ENCODE measurements at regions not wholly inside any gene's neighbourhood (a gene's known extent, or its start where the extent isn't known, plus 50 kb on each side); places are given as distances from the start of the nearest gene placed in this dataset.
"Not testable (repeated sequence)": the region's sequence is repeated elsewhere in the genome, so short reads cannot be mapped to it uniquely, and the experiment has no call there.

- no peak for TF ChIP-seq CTCF (IDR thresholded peaks at IDR 0.05; ENCODE audit: extremely low read depth, missing control alignments)
- DNase-seq (ENCODE audit: low spot score): no peak
Observed at GRCh38 chr6:998551-998950, 305.6 kb upstream of the EXOC2 start.

GRCh38 chr6:996271-996852, 303.4 kb upstream of the EXOC2 start:
- DNase-seq (ENCODE audit: low spot score): no peak
- no peak for TF ChIP-seq CTCF (IDR thresholded peaks at IDR 0.05; ENCODE audit: extremely low read depth, missing control alignments)

- no peak for TF ChIP-seq CTCF (IDR thresholded peaks at IDR 0.05; ENCODE audit: extremely low read depth, missing control alignments)
- DNase-seq (ENCODE audit: low spot score): no peak
Observed at GRCh38 chr6:991192-991591, 298.3 kb upstream of the EXOC2 start.

- no peak for TF ChIP-seq CTCF (IDR thresholded peaks at IDR 0.05; ENCODE audit: extremely low read depth, missing control alignments)
- no peak for DNase-seq (ENCODE audit: low spot score)
Observed at GRCh38 chr6:984031-984430, 291.1 kb upstream of the EXOC2 start.

- no peak for DNase-seq (ENCODE audit: low spot score)
- no peak for TF ChIP-seq CTCF (IDR thresholded peaks at IDR 0.05; ENCODE audit: extremely low read depth, missing control alignments)
Observed at GRCh38 chr6:978937-979685, 286.2 kb upstream of the EXOC2 start.

GRCh38 chr6:977226-977625, 284.3 kb upstream of the EXOC2 start:
- not testable (repeated sequence) for DNase-seq (ENCODE audit: low spot score)

- DNase-seq (ENCODE audit: low spot score): no peak
Observed at GRCh38 chr6:971981-972640, 279.2 kb upstream of the EXOC2 start.

More at GRCh38 chr6:971981-972640, 279.2 kb upstream of the EXOC2 start:
- TF ChIP-seq CTCF (IDR thresholded peaks at IDR 0.05; ENCODE audit: extremely low read depth, missing control alignments): no peak

Measured in GM20000 (cell line).